ENCODE measurements at regions not wholly inside any gene's neighbourhood (a gene's known extent, or its start where the extent isn't known, plus 50 kb on each side); places are given as distances from the start of the nearest gene placed in this dataset.

DNA sequence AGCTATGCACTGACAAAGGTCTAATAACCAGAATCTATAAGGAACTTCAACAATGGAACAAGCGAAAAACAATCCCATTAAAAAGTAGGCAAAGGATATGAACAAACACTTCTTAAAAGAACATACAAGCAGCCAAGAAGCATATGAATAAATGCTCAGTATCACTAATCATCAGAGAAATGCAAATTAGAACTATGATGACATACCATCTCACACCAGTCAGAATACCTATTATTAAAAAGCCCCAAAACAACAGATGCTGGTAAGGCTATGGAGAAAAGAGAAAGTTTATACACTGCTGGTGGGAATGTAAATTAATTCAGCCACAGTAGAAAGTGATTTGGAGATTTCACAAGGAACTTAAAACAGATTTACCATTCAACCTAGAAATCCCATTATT, 211.8 kb downstream of the EDN1 start:
- Histone ChIP-seq H3K4me2 (ENCODE audit: low read length) (no peak overlapping the region), H3K9ac (ENCODE audit: low read depth, low read length) (no peak overlapping the region), H3K4me1 (ENCODE audit: control insufficient read depth, insufficient read depth, low read length) (no peaks in the 10 kb centered on the region), H3K4me3 (ENCODE audit: low read length) (no peak overlapping the region), H3K27me3 (ENCODE audit: control insufficient read depth, insufficient read depth, low read length) (no peaks in the 10 kb centered on the region), H3K9me3 (replicated peaks; ENCODE audit: low read length) (no peaks in the 10 kb centered on the region), H3K36me3 (ENCODE audit: insufficient read depth, low read length) (no peaks in the 10 kb centered on the region)

DNA sequence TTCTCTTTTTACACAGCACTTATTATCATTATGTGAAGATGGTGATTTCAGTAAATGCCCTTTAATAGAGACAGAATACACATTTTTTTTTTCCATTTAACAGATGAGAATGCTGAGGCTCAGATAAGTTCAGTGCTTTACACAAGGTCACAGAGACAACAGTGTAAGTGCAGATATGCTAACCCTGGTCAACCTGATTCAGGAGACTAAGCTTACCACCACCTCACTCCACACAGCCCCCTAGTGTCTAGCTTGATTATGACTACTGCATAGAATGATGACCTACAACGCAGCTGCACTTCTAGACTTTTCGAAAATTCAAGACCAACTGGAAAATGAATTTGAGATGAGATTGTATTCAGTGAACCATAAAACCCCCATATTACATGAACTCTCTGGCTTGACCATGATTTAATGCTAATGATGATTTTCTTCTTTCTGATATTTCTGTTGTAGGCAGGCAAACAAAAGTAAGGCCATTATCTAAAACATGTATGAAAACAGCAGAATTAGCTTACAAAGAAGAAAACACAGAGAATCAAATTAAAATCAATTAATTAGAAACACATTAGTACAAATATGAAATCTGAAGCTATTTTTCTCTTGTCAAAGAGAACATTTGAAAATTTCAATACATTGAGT, 212.1 kb upstream of the PHACTR1 start:
- no peaks in the 10 kb centered on the region for H3K4me1 ChIP-seq (ENCODE audit: control insufficient read depth, insufficient read depth, low read length)
- H3K4me3 ChIP-seq (ENCODE audit: low read length): no peak overlapping the region
- H3K9me3 ChIP-seq (replicated peaks; ENCODE audit: low read length): no peaks in the 10 kb centered on the region
- no peak overlapping the region for H3K4me2 ChIP-seq (ENCODE audit: low read length)
- H3K27me3 ChIP-seq (ENCODE audit: control insufficient read depth, insufficient read depth, low read length): no peaks in the 10 kb centered on the region
- H3K36me3 ChIP-seq (ENCODE audit: insufficient read depth, low read length): no peaks in the 10 kb centered on the region
- no peak overlapping the region for H3K9ac ChIP-seq (ENCODE audit: low read depth, low read length)

DNA sequence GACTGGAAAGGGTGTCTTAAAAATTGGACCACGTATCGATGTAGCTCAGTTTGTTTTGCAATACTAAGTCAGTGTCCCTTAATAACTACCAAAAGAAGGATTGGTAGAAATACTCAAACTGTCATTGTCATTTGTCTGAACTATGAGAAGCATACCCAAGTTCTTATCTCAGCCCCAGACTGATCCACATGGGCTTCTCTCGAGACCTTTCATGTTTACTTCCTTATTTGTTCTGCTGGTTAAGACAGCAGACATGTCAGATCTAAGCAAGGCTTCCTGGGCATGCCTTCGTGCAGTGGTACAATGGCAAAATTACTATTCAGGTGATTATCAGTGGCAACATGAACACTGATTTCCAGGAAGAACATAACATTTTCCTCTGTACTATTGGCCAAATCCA, 211.1 kb upstream of the PHACTR1 start:
- no peaks in the 10 kb centered on the region for H3K27me3 ChIP-seq (ENCODE audit: control insufficient read depth, insufficient read depth, low read length)
- no peaks in the 10 kb centered on the region for H3K9me3 ChIP-seq (replicated peaks; ENCODE audit: low read length)
- H3K36me3 ChIP-seq (ENCODE audit: insufficient read depth, low read length): no peaks in the 10 kb centered on the region
- no peak overlapping the region for H3K4me3 ChIP-seq (ENCODE audit: low read length)
- no peaks in the 10 kb centered on the region for H3K4me1 ChIP-seq (ENCODE audit: control insufficient read depth, insufficient read depth, low read length)
- no peak overlapping the region for H3K4me2 ChIP-seq (ENCODE audit: low read length)
- H3K9ac ChIP-seq (ENCODE audit: low read depth, low read length): no peak overlapping the region

DNA sequence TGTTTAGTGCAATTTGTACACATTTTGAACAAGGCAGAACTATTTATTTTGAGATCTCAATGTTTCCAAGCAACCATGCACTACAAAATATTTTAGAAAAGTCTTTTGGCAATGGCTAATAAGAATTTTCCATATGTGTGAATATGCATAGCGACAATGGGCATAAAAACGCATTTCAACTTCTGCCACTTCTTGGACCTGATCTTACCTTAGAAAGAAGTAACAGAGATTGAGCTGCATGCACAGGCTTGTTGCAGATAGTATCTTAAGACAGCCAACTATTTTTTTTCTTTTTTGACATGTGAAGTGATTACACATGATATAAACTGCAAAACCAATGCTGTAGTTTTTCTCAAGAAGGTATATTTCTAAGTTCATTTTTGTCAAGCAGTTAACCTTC, 210.4 kb upstream of the PHACTR1 start:
- H3K36me3 ChIP-seq (ENCODE audit: insufficient read depth, low read length): no peaks in the 10 kb centered on the region
- H3K27me3 ChIP-seq (ENCODE audit: control insufficient read depth, insufficient read depth, low read length): no peaks in the 10 kb centered on the region
- H3K4me1 ChIP-seq (ENCODE audit: control insufficient read depth, insufficient read depth, low read length): no peaks in the 10 kb centered on the region
- H3K9ac ChIP-seq (ENCODE audit: low read depth, low read length): no peak overlapping the region
- H3K4me2 ChIP-seq (ENCODE audit: low read length): no peak overlapping the region
- H3K9me3 ChIP-seq (replicated peaks; ENCODE audit: low read length): no peaks in the 10 kb centered on the region
- no peak overlapping the region for H3K4me3 ChIP-seq (ENCODE audit: low read length)

DNA sequence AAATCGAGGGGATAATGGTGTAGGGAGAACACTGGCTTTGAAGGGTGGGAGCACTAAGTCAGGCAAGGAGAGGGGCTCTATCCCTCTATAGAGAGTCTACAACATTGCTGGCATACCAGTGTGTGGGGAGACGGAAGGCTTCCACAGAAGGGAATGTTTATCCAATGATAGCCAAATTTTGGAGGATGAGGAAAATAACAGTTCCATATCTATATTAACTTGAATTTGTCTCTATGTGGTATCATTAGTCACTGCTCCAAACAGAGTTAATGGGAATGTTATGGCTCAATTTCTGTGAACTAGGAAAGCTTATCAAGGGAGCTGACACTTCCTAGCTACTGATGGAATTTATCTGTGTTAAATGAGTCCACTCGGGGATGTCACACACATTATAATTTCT, 208.9 kb upstream of the PHACTR1 start:
- no peaks in the 10 kb centered on the region for H3K36me3 ChIP-seq (ENCODE audit: insufficient read depth, low read length)
- no peak overlapping the region for H3K9ac ChIP-seq (ENCODE audit: low read depth, low read length)
- H3K4me3 ChIP-seq (ENCODE audit: low read length): no peak overlapping the region
- H3K4me2 ChIP-seq (ENCODE audit: low read length): no peak overlapping the region
- no peaks in the 10 kb centered on the region for H3K4me1 ChIP-seq (ENCODE audit: control insufficient read depth, insufficient read depth, low read length)
- H3K27me3 ChIP-seq (ENCODE audit: control insufficient read depth, insufficient read depth, low read length): no peaks in the 10 kb centered on the region
- H3K9me3 ChIP-seq (replicated peaks; ENCODE audit: low read length): no peaks in the 10 kb centered on the region

DNA sequence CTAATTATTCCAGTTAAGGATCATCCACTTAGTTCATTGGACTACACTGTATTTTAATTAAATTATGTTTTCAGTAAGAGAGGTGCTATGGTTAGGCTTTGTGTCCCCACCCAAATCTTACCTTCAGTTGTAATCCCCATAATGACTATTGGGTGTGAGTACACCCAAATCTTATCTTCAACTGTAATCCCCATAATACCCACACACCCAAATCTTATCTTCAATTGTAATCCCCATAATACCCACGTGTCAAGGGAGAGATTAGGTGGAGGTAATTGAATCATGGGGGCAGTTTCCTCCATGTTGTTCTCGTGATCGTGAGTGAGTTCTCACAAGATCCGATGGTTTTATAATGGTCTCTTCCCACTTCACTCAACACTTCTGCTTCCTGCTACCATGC, 208.0 kb upstream of the PHACTR1 start:
- H3K4me3 ChIP-seq (ENCODE audit: low read length): no peak overlapping the region

DNA sequence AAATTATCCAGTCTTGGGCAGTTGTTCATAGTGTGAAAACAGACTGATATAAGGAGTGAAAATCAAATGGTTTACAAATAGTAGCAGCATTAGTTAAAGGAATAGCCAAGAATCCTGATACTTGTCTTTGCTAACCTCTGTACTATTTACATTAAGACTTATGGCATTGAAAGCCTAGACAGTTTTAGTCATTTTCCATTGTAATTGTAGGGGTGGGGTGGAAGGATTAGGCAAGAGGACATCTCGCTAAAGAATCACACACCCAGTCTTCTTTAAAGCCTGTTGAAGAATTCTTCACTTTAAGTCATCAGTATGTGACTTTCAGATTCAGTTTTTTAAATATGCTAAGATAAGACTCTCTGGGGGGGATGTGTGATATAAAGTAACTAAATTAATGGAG, 207.5 kb upstream of the PHACTR1 start:
- no peaks in the 10 kb centered on the region for H3K4me1 ChIP-seq (ENCODE audit: control insufficient read depth, insufficient read depth, low read length)
- H3K4me3 ChIP-seq (ENCODE audit: low read length): no peak overlapping the region
- H3K9ac ChIP-seq (ENCODE audit: low read depth, low read length): no peak overlapping the region
- H3K27me3 ChIP-seq (ENCODE audit: control insufficient read depth, insufficient read depth, low read length): no peaks in the 10 kb centered on the region
- no peaks in the 10 kb centered on the region for H3K36me3 ChIP-seq (ENCODE audit: insufficient read depth, low read length)
- H3K9me3 ChIP-seq (replicated peaks; ENCODE audit: low read length): no peaks in the 10 kb centered on the region
- H3K4me2 ChIP-seq (ENCODE audit: low read length): no peak overlapping the region

More for the DNA sequence above, 208.0 kb upstream of the PHACTR1 start:
- H3K9ac ChIP-seq (ENCODE audit: low read depth, low read length): no peak overlapping the region
- H3K9me3 ChIP-seq (replicated peaks; ENCODE audit: low read length): no peaks in the 10 kb centered on the region
- no peaks in the 10 kb centered on the region for H3K27me3 ChIP-seq (ENCODE audit: control insufficient read depth, insufficient read depth, low read length)
- H3K36me3 ChIP-seq (ENCODE audit: insufficient read depth, low read length): no peaks in the 10 kb centered on the region
- no peak overlapping the region for H3K4me2 ChIP-seq (ENCODE audit: low read length)
- H3K4me1 ChIP-seq (ENCODE audit: control insufficient read depth, insufficient read depth, low read length): no peaks in the 10 kb centered on the region

DNA sequence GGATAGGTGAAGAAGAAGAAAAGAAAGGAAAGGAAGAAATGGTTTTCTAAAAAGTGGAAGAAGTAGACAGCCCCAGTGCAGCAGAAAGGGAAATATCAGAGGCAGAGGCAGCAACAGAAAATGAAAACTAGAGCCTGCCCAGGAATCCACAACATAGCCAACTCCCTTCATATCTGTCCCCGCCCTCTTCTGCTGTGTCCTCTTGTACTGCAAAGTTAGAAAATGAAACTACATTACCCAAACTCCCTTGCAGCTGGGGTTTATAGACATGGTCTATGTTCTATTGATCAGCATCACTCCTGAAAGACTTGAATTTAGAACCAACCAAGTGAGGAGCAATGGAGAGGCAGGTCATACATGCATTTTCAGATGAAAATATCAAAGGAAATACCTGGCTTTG, 200.5 kb upstream of the PHACTR1 start:
- H3K4me2 ChIP-seq (ENCODE audit: low read length): no peak overlapping the region
- H3K4me1 ChIP-seq (ENCODE audit: control insufficient read depth, insufficient read depth, low read length): no peaks in the 10 kb centered on the region
- no peaks in the 10 kb centered on the region for H3K9me3 ChIP-seq (replicated peaks; ENCODE audit: low read length)
- H3K36me3 ChIP-seq (ENCODE audit: insufficient read depth, low read length): no peaks in the 10 kb centered on the region
- no peak overlapping the region for H3K9ac ChIP-seq (ENCODE audit: low read depth, low read length)
- H3K27me3 ChIP-seq (ENCODE audit: control insufficient read depth, insufficient read depth, low read length): no peaks in the 10 kb centered on the region
- no peak overlapping the region for H3K4me3 ChIP-seq (ENCODE audit: low read length)

DNA sequence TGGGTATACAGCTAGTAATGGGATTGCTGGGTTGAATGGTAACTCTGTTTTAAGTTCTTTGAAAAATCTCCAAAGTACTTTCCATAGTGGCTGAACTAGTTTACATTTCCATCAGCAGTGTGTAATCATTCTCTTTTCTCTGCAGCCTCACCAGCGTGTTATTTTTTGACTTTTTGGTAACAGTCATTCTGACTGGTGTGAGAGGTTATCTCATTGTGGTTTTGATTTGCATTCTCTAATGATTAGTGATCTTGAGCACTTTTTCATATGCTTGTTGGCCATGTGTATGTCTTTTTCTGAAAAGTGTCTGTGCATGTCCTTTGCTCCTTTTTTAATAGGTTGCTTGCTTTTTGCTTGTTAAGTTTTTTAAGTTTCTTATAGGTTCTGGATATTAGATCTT, 194.2 kb upstream of the PHACTR1 start:
- H3K4me1 ChIP-seq (ENCODE audit: control insufficient read depth, insufficient read depth, low read length): no peaks in the 10 kb centered on the region
- no peak overlapping the region for H3K4me3 ChIP-seq (ENCODE audit: low read length)
- H3K36me3 ChIP-seq (ENCODE audit: insufficient read depth, low read length): no peaks in the 10 kb centered on the region
- no peaks in the 10 kb centered on the region for H3K27me3 ChIP-seq (ENCODE audit: control insufficient read depth, insufficient read depth, low read length)
- H3K9me3 ChIP-seq (replicated peaks; ENCODE audit: low read length): no peaks in the 10 kb centered on the region
- no peak overlapping the region for H3K9ac ChIP-seq (ENCODE audit: low read depth, low read length)
- H3K4me2 ChIP-seq (ENCODE audit: low read length): no peak overlapping the region

DNA sequence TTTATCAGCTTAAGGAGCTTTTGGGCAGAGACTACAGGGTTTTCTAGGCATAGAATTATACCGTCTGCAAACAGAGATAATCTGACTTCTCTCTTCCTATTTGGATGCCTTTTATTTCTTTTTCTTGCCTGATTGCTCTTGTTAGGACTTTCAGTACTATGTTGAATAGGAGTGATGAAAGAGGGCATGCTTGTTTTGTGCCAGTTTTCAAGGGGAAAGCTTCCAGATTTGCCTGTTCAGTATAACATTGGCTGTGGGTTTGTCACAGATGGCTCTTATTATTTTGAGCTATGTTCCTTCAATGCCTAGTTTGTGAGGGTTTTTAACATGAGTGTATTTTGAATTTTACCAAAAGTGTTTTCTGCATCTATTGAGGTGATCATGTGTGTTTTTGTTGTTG, 192.8 kb upstream of the PHACTR1 start:
- no peak overlapping the region for H3K4me2 ChIP-seq (ENCODE audit: low read length)
- H3K9ac ChIP-seq (ENCODE audit: low read depth, low read length): no peak overlapping the region
- no peaks in the 10 kb centered on the region for H3K9me3 ChIP-seq (replicated peaks; ENCODE audit: low read length)
- no peaks in the 10 kb centered on the region for H3K36me3 ChIP-seq (ENCODE audit: insufficient read depth, low read length)
- no peaks in the 10 kb centered on the region for H3K4me1 ChIP-seq (ENCODE audit: control insufficient read depth, insufficient read depth, low read length)
- H3K4me3 ChIP-seq (ENCODE audit: low read length): no peak overlapping the region
- no peaks in the 10 kb centered on the region for H3K27me3 ChIP-seq (ENCODE audit: control insufficient read depth, insufficient read depth, low read length)

DNA sequence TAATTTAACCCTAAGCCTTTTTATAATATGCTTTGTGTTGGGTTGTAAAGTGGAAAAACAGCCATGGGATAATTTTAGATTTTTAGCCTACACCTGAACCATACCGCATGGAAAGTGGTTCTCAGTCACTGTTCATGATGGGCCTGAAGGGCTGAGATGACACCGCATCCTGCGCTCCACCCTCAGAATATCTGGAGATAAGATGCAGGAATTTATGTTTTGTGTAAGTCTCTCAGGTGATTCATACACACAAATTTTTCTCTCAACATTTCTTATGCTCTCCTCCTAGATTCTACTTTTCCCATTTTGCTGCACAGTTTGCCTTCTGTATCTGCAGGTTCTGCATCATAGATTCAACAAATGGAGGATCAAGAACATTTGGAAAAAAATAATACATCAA, 191.3 kb upstream of the PHACTR1 start:
- Histone ChIP-seq H3K9ac (ENCODE audit: low read depth, low read length) (no peak overlapping the region), H3K27me3 (ENCODE audit: control insufficient read depth, insufficient read depth, low read length) (no peaks in the 10 kb centered on the region), H3K36me3 (ENCODE audit: insufficient read depth, low read length) (no peaks in the 10 kb centered on the region), H3K9me3 (replicated peaks; ENCODE audit: low read length) (no peaks in the 10 kb centered on the region), H3K4me3 (ENCODE audit: low read length) (no peak overlapping the region), H3K4me2 (ENCODE audit: low read length) (no peak overlapping the region), H3K4me1 (ENCODE audit: control insufficient read depth, insufficient read depth, low read length) (no peaks in the 10 kb centered on the region)

DNA sequence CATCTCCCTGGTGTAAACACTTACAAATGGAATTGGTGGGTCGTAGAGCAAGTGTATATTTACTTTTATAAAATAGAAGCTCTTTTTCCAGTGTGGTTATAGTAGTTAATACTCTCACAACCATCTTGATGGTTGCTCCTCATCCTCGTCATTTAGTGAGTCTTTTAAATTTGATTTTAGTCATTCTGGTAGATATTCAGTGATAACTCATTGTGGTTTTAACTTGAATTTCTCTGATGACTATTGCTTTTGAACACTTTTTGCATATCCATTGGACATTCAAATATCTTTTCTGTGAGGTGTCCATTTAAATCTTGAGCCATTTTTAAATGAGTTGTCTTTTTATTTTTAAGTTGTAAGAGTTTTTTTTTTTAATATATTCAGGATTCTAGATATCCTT, 189.2 kb upstream of the PHACTR1 start:
- Histone ChIP-seq H3K36me3 (ENCODE audit: insufficient read depth, low read length) (no peaks in the 10 kb centered on the region), H3K4me2 (ENCODE audit: low read length) (no peak overlapping the region), H3K27me3 (ENCODE audit: control insufficient read depth, insufficient read depth, low read length) (no peaks in the 10 kb centered on the region), H3K4me3 (ENCODE audit: low read length) (no peak overlapping the region), H3K9me3 (replicated peaks; ENCODE audit: low read length) (no peaks in the 10 kb centered on the region), H3K4me1 (ENCODE audit: control insufficient read depth, insufficient read depth, low read length) (no peaks in the 10 kb centered on the region), H3K9ac (ENCODE audit: low read depth, low read length) (no peak overlapping the region)
